IMR-90 (cell line): ENCODE measurements at regions not wholly inside any gene's neighbourhood (a gene's known extent, or its start where the extent isn't known, plus 50 kb on each side); places are given as distances from the start of the nearest gene placed in this dataset.

Source experiments
- ATAC-seq: fragments of 200-7000 bp; cut with Tn5 transposase; 2 replicates; pipeline ENCODE4 v1.9.1; 2020; ENCODE audit warnings: low read depth, mild to moderate bottlenecking, moderate library complexity
- BruUV-seq: library from RNA; stranded (reverse); fragments of 400-500 nt; replicated peaks from 2 replicates; lab custom pipeline; 2021; lab: Mats Ljungman, UMichigan
- CTCF ChIA-PET: fragments of 300-600 bp; formaldehyde crosslinking; extraction: SDS; loops from one replicate; lab custom pipeline; 2021; ENCODE audit warnings: antibody characterized with exemption; lab: Yijun Ruan, JAX
- POLR2A ChIA-PET: fragments of 300-600 bp; sonication (Branson Sonifier 250); formaldehyde crosslinking; loops from one replicate; lab custom pipeline; 2022; ENCODE audit warnings: antibody characterized with exemption; ENCODE audit not compliant: unreplicated experiment; lab: Charles Lee
- DNase-seq: peaks from one replicate; pipeline ENCODE4 v3.0.0; 2013
- H2AFZ ChIP-seq: replicated peaks from 2 replicates; pipeline ENCODE3; 2013; ENCODE audit warnings: low read length, mild to moderate bottlenecking; ENCODE audit not compliant: poor library complexity
- H2AK5ac ChIP-seq: 2 replicates; pipeline ENCODE4 v1.6.1; 2013; ENCODE audit warnings: low read depth, low read length, inconsistent platforms
- H2AK9ac ChIP-seq: replicated peaks from 2 replicates; pipeline ENCODE3; 2013; ENCODE audit warnings: mild to moderate bottlenecking, low read depth, low read length, moderate library complexity; ENCODE audit not compliant: poor library complexity
- H2BK120ac ChIP-seq: 2 replicates; pipeline ENCODE4 v1.6.1; 2013; ENCODE audit warnings: low read depth, low read length, inconsistent platforms
- H2BK15ac ChIP-seq: 3 replicates; pipeline ENCODE4 v1.6.1; 2013; ENCODE audit warnings: low read depth, low read length, inconsistent platforms
- H2BK20ac ChIP-seq: 2 replicates; pipeline ENCODE4 v1.6.1; 2013; ENCODE audit warnings: low read depth, mild to moderate bottlenecking, inconsistent platforms, low read length, moderate library complexity
- H2BK5ac ChIP-seq: 2 replicates; pipeline ENCODE4 v1.6.1; 2013; ENCODE audit warnings: mild to moderate bottlenecking, low read depth, low read length, inconsistent platforms; ENCODE audit not compliant: poor library complexity, severe bottlenecking
- H3K14ac ChIP-seq: replicated peaks from 2 replicates; pipeline ENCODE4 v1.6.1; 2013; ENCODE audit warnings: low read depth, low read length, inconsistent platforms
- H3K18ac ChIP-seq: 2 replicates; pipeline ENCODE4 v1.6.1; 2013; ENCODE audit warnings: low read depth, low read length, control low read depth
- H3K23ac ChIP-seq: 2 replicates; pipeline ENCODE4 v1.6.1; 2013; ENCODE audit warnings: low read depth, low read length, inconsistent platforms
- H3K27ac ChIP-seq: 2 replicates; pipeline ENCODE4 v1.5.1; 2013; ENCODE audit warnings: mild to moderate bottlenecking, control low read depth, low read length; ENCODE audit not compliant: insufficient read depth
- H3K27me3 ChIP-seq: 2 replicates; pipeline ENCODE4 v1.6.1; 2013; ENCODE audit warnings: low read length; ENCODE audit not compliant: control insufficient read depth, insufficient read depth
- H3K36me3 ChIP-seq: 2 replicates; pipeline ENCODE4 v1.6.1; 2013; ENCODE audit warnings: low read length, mixed read lengths; ENCODE audit not compliant: control insufficient read depth, insufficient read depth
- H3K4ac ChIP-seq: 2 replicates; pipeline ENCODE4 v1.6.1; 2013; ENCODE audit warnings: low read depth, low read length, inconsistent platforms
- H3K4me1 ChIP-seq: 2 replicates; pipeline ENCODE4 v1.6.1; 2013; ENCODE audit warnings: low read length, mixed read lengths; ENCODE audit not compliant: control insufficient read depth, insufficient read depth
- H3K4me2 ChIP-seq: 2 replicates; pipeline ENCODE4 v1.6.1; 2013; ENCODE audit warnings: low read depth, mild to moderate bottlenecking, control low read depth, low read length, moderate library complexity
- H3K4me3 ChIP-seq: 2 replicates; pipeline ENCODE4 v1.5.1; 2013; ENCODE audit warnings: low read depth, mild to moderate bottlenecking, control low read depth, low read length, moderate library complexity; ENCODE audit not compliant: insufficient read depth
- H3K56ac ChIP-seq: 2 replicates; pipeline ENCODE4 v1.6.1; 2013; ENCODE audit warnings: low read length, inconsistent platforms; ENCODE audit not compliant: insufficient read depth; ENCODE audit errors: extremely low read depth
- H3K79me1 ChIP-seq, 2 experiments: 2 replicates each; pipeline ENCODE4 v1.6.1; 2013; ENCODE audit warnings: low read length in 2 of 2, inconsistent platforms in 1 of 2, low read depth in 1 of 2
- H3K9ac ChIP-seq: 2 replicates; pipeline ENCODE4 v1.6.1; 2013; ENCODE audit warnings: low read depth, low read length, control low read depth
- H3K9me1 ChIP-seq: 2 replicates; pipeline ENCODE4 v1.6.1; 2013; ENCODE audit warnings: low read length, inconsistent platforms; ENCODE audit not compliant: insufficient read depth
- H3K9me3 ChIP-seq: 2 replicates; pipeline ENCODE4 v1.6.1; 2013; ENCODE audit warnings: low read length; ENCODE audit not compliant: control insufficient read depth, insufficient read depth
- H4K20me1 ChIP-seq: 2 replicates; pipeline ENCODE4 v1.6.1; 2013; ENCODE audit warnings: low read length, inconsistent platforms; ENCODE audit not compliant: insufficient read depth
- H4K5ac ChIP-seq: 2 replicates; pipeline ENCODE4 v1.6.1; 2013; ENCODE audit warnings: mild to moderate bottlenecking, low read depth, low read length, control low read depth
- H4K8ac ChIP-seq, 2 experiments: 2 replicates each; pipeline ENCODE4 v1.6.1; 2013; ENCODE audit warnings: low read depth in 2 of 2, low read length in 2 of 2, control low read depth in 1 of 2, inconsistent platforms in 1 of 2
- H4K91ac ChIP-seq: 2 replicates; pipeline ENCODE4 v1.6.1; 2013; ENCODE audit warnings: low read depth, low read length, inconsistent platforms; ENCODE audit not compliant: insufficient read depth
- BHLHE40 ChIP-seq: fragments of 150-350 bp; IDR thresholded peaks from 2 replicates; pipeline ENCODE4 v1.6.1; 2016; ENCODE audit warnings: mild to moderate bottlenecking, low read depth, low read length
- CHD1 ChIP-seq: IDR thresholded peaks from 2 replicates; pipeline ENCODE4 v1.6.1; 2012; ENCODE audit warnings: low read depth, low read length, improper control_type of control experiment
- FOS ChIP-seq: fragments of 150-350 bp; IDR thresholded peaks from 2 replicates; pipeline ENCODE4 v1.6.1; 2016; ENCODE audit warnings: low read depth, low read length
- MAFK ChIP-seq: IDR thresholded peaks from 2 replicates; pipeline ENCODE4 v1.6.1; 2012; ENCODE audit warnings: low read depth, low read length, improper control_type of control experiment
- MAZ ChIP-seq: IDR thresholded peaks from 2 replicates; pipeline ENCODE4 v1.6.1; 2012; ENCODE audit warnings: low read depth, mild to moderate bottlenecking, low read length, improper control_type of control experiment, moderate library complexity, borderline replicate concordance
- MXI1 ChIP-seq: IDR thresholded peaks from 2 replicates; pipeline ENCODE4 v1.6.1; 2012; ENCODE audit warnings: low read depth, mild to moderate bottlenecking, low read length, moderate library complexity, borderline replicate concordance
- NFE2L2 ChIP-seq: fragments of 150-350 bp; IDR thresholded peaks from 2 replicates; pipeline ENCODE4 v1.6.1; 2016; ENCODE audit warnings: low read depth, mild to moderate bottlenecking, low read length
- POLR2A ChIP-seq: IDR thresholded peaks from 2 replicates; pipeline ENCODE4 v1.6.1; 2012; ENCODE audit warnings: mild to moderate bottlenecking, low read depth, low read length
- RCOR1 ChIP-seq: IDR thresholded peaks from 2 replicates; pipeline ENCODE4 v1.6.1; 2012; ENCODE audit warnings: mild to moderate bottlenecking, low read length, improper control_type of control experiment; ENCODE audit not compliant: insufficient replicate concordance
- RFX5 ChIP-seq: IDR thresholded peaks from 2 replicates; pipeline ENCODE4 v1.8.0; 2012; ENCODE audit warnings: low read depth, mild to moderate bottlenecking, low read length, moderate library complexity
- SMC3 ChIP-seq: fragments of 150-350 bp; IDR thresholded peaks from 2 replicates; pipeline ENCODE4 v1.6.1; 2016; ENCODE audit warnings: low read depth, mild to moderate bottlenecking, antibody characterized with exemption, low read length, moderate library complexity
- USF2 ChIP-seq: fragments of 150-350 bp; IDR thresholded peaks from 2 replicates; pipeline ENCODE4 v1.6.1; 2017; ENCODE audit warnings: mild to moderate bottlenecking, antibody characterized with exemption, low read length, low read depth
- dilution Hi-C: fragments of 300-500 bp; cut with HindIII; formaldehyde crosslinking; loops from one replicate; pipeline ENCODE4 v1.14.3; 2018; ENCODE audit warnings: low sequenced_read_pairs; ENCODE audit not compliant: unreplicated experiment
- in situ Hi-C: fragments of 300-500 bp; cut with MboI; formaldehyde crosslinking; loops from 3 replicates; pipeline ENCODE4 v1.14.3; 2019; ENCODE audit warnings: low sequenced_read_pairs, inconsistent platforms, mixed read lengths
- intact Hi-C: fragments of 100-400 bp; cut with micrococcal nuclease; formaldehyde crosslinking; loops from 2 replicates; pipeline ENCODE4 v1.10.0; 2022
- TF ChIP-seq, protein P1 (sequence below): fragments of 150-350 bp; IDR thresholded peaks from 2 replicates; pipeline ENCODE4 v1.6.1; 2016; ENCODE audit warnings: low read depth, mild to moderate bottlenecking, low read length, moderate library complexity, borderline replicate concordance

DNA sequence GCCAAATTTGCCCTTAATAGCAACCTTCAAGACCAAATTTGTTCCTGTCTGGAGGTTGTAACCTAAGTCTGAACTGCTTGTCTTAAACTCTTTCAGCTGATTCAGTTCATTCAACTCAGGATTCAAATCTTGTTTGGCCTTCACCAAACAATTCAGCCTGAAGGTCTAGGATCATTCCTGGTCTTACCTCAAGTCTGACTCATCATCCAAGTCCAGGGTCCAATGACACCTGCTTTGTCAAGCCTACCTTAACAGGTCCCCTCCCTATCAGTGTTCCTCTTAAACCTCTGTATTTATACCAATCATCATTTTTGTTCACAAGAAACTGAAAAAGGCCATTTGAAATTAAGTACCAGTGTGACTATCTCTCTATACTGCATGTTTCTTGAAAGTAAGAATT lies 237.8 kb downstream of the PPP1R2C start:
- no peak overlapping the region for H2AK5ac ChIP-seq
- H3K9me3 ChIP-seq, result no peaks in the 10 kb centered on the region
- H3K9me1 ChIP-seq, result no peaks in the 10 kb centered on the region
- TF ChIP-seq, protein P1, sequence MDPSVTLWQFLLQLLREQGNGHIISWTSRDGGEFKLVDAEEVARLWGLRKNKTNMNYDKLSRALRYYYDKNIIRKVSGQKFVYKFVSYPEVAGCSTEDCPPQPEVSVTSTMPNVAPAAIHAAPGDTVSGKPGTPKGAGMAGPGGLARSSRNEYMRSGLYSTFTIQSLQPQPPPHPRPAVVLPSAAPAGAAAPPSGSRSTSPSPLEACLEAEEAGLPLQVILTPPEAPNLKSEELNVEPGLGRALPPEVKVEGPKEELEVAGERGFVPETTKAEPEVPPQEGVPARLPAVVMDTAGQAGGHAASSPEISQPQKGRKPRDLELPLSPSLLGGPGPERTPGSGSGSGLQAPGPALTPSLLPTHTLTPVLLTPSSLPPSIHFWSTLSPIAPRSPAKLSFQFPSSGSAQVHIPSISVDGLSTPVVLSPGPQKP, result no peak
- no peak for TF ChIP-seq CHD1
- no peak for TF ChIP-seq USF2
- TF ChIP-seq SMC3, result no peak
- no peak for TF ChIP-seq NFE2L2
- no peak for TF ChIP-seq POLR2A
- no peak for TF ChIP-seq RFX5
- TF ChIP-seq MXI1, result no peak
- no peak for TF ChIP-seq BHLHE40
- TF ChIP-seq FOS, result no peak
- TF ChIP-seq RCOR1, result no peak
- TF ChIP-seq MAFK, result no peak
- no peak for TF ChIP-seq MAZ
- H3K18ac ChIP-seq, result no peak overlapping the region
- H3K79me1 ChIP-seq, result no peaks in the 10 kb centered on the region
- no peak overlapping the region for H2BK5ac ChIP-seq
- no TSS peak for BruUV-seq
- H4K8ac ChIP-seq, result no peak overlapping the region
- ChIA-PET CTCF (no interaction called here), POLR2A (no interaction called here)
- dilution Hi-C loops, result no loop called here
- H2AK9ac ChIP-seq, result no peak overlapping the region
- H2AFZ ChIP-seq, result no peak overlapping the region
- no peaks in the 10 kb centered on the region for H3K4me1 ChIP-seq
- no peak overlapping the region for H2BK120ac ChIP-seq
- H3K9ac ChIP-seq, result no peak overlapping the region
- no peak overlapping the region for H3K4me3 ChIP-seq
- no peaks in the 10 kb centered on the region for H3K36me3 ChIP-seq
- no peak for ATAC-seq
- no peak overlapping the region for H4K91ac ChIP-seq
- no peaks in the 10 kb centered on the region for H4K20me1 ChIP-seq
- in situ Hi-C loops, result no loop called here
- no peak overlapping the region for H3K27ac ChIP-seq
- H3K14ac ChIP-seq, result no peak overlapping the region
- H3K4me2 ChIP-seq, result no peak overlapping the region
- no peak overlapping the region for H3K4ac ChIP-seq
- no peak overlapping the region for H3K56ac ChIP-seq
- no peak overlapping the region for H3K23ac ChIP-seq
- H3K27me3 ChIP-seq, result no peaks in the 10 kb centered on the region; the same call in 1 of the 2 replicates
- H2BK20ac ChIP-seq, result no peak overlapping the region
- intact Hi-C loops, result no loop called here
- no peak overlapping the region for H2BK15ac ChIP-seq
- DNase-seq, result no peak
- H4K5ac ChIP-seq, result no peak overlapping the region
